HCT116 (cell line): ENCODE measurements at regions not wholly inside any gene's neighbourhood (a gene's known extent, or its start where the extent isn't known, plus 50 kb on each side); places are given as distances from the start of the nearest gene placed in this dataset.

Experiments used
- ATAC-seq: fragments of 200-7000 bp; cut with Tn5 transposase; 2 replicates; pipeline ENCODE4 v1.9.1; 2020; ENCODE audit warnings: mild to moderate bottlenecking, moderate library complexity
- BruUV-seq: library from RNA; stranded (reverse); fragments of 400-500 nt; replicated peaks from 2 replicates; lab custom pipeline; 2021; lab: Mats Ljungman, UMichigan
- CTCF ChIA-PET: fragments of 300-600 bp; sonication (Branson Sonifier 250); formaldehyde crosslinking; loops from one replicate; lab custom pipeline; 2021; ENCODE audit warnings: antibody characterized with exemption; lab: Charles Lee
- POLR2A ChIA-PET: fragments of 300-600, 350-600 bp; sonication (Branson Sonifier 250); formaldehyde crosslinking; loops from one replicate; lab custom pipeline; 2021; ENCODE audit warnings: antibody characterized with exemption; lab: Charles Lee
- RAD21 ChIA-PET, 2 experiments: fragments of 300-600 bp; sonication (Branson Sonifier 250); formaldehyde crosslinking; loops; one replicate each; lab custom pipeline; 2023; ENCODE audit warnings: low total read pairs in 2 of 2; ENCODE audit not compliant: uncharacterized antibody in 2 of 2, unreplicated experiment in 2 of 2, low non-redundant PET in 1 of 2; lab: Charles Lee
- DNase-seq: peaks from one replicate; pipeline ENCODE4 v3.0.0-alpha.2; 2010; ENCODE audit warnings: low read depth, low spot score
- H2AFZ ChIP-seq: fragments of 200-600 bp; shearing (Covaris generic), sonication (generic); 2 replicates; pipeline ENCODE4 v1.6.1; 2017; ENCODE audit warnings: low read depth, mixed run types, mixed read lengths, antibody characterized with exemption, low read length; ENCODE audit not compliant: poor library complexity, severe bottlenecking
- H3K27ac ChIP-seq: 2 replicates; pipeline ENCODE4 v1.5.1; 2012; ENCODE audit warnings: low read depth, low read length
- H3K27me3 ChIP-seq: fragments of 200-600 bp; sonication (generic); 2 replicates; pipeline ENCODE4 v1.6.1; 2016; ENCODE audit warnings: mixed run types, low read length, mixed read lengths; ENCODE audit not compliant: insufficient read depth
- H3K36me3 ChIP-seq, 2 experiments: fragments of 200-500 bp in 1 of 2; fragments of 200-600 bp in 1 of 2; sonication (Bioruptor generic) in 1 of 2; sonication (generic) in 1 of 2; 2 replicates each; pipeline versions ENCODE4 v1.5.1 to v1.6.1; 2014 to 2016; ENCODE audit warnings: low read length in 2 of 2, inconsistent platforms in 1 of 2, mixed read lengths in 1 of 2, mixed run types in 1 of 2; ENCODE audit not compliant: insufficient read depth in 2 of 2, control insufficient read depth in 1 of 2
- H3K4me1 ChIP-seq, 2 experiments: fragments of 200-600 bp in 1 of 2; sonication (generic) in 1 of 2; 2 replicates each; pipeline versions ENCODE4 v1.5.1 to v1.6.1; 2012 to 2017; ENCODE audit warnings: low read length in 2 of 2, inconsistent platforms in 1 of 2, mild to moderate bottlenecking in 1 of 2, mixed read lengths in 1 of 2, mixed run types in 1 of 2, moderate library complexity in 1 of 2; ENCODE audit not compliant: insufficient read depth in 2 of 2, control insufficient read depth in 1 of 2
- H3K4me2 ChIP-seq: fragments of 200-600 bp; sonication (generic); 2 replicates; pipeline ENCODE4 v1.6.1; 2017; ENCODE audit warnings: mixed run types, low read length, mixed read lengths
- H3K4me3 ChIP-seq, 2 experiments: fragments of 200-600 bp in 1 of 2; sonication (generic) in 1 of 2; replicated peaks in 1 of 2; 2 replicates each; pipeline ENCODE4 v1.5.1; 2011 to 2016; ENCODE audit warnings: low read length in 2 of 2, control low read depth in 1 of 2, low read depth in 1 of 2, mild to moderate bottlenecking in 1 of 2, mixed read lengths in 1 of 2, mixed run types in 1 of 2
- H3K79me2 ChIP-seq: fragments of 200-600 bp; sonication (generic); 2 replicates; pipeline ENCODE4 v1.6.1; 2017; ENCODE audit warnings: mild to moderate bottlenecking, mixed run types, low read length, moderate library complexity, mixed read lengths; ENCODE audit not compliant: insufficient read depth
- H3K9ac ChIP-seq: fragments of 200-600 bp; sonication (generic); 2 replicates; pipeline ENCODE4 v1.6.1; 2016; ENCODE audit warnings: low read length, mixed read lengths
- H3K9me2 ChIP-seq: fragments of 200-600 bp; sonication (generic), shearing (Covaris generic); 2 replicates; pipeline ENCODE4 v1.6.1; 2017; ENCODE audit warnings: mixed run types, mild to moderate bottlenecking, moderate library complexity; ENCODE audit not compliant: insufficient read depth
- H3K9me3 ChIP-seq, 2 experiments: fragments of 200-500 bp in 1 of 2; fragments of 200-600 bp in 1 of 2; sonication (Bioruptor generic) in 1 of 2; sonication (generic) in 1 of 2; 2 replicates each; pipeline ENCODE4 v1.6.1; 2014 to 2017; ENCODE audit warnings: low read length in 2 of 2, mixed read lengths in 2 of 2, inconsistent platforms in 1 of 2, low read depth in 1 of 2, mild to moderate bottlenecking in 1 of 2, mixed run types in 1 of 2, moderate library complexity in 1 of 2; ENCODE audit not compliant: control insufficient read depth in 1 of 2, insufficient read depth in 1 of 2
- H4K20me1 ChIP-seq: fragments of 200-600 bp; sonication (generic), shearing (Covaris generic); 2 replicates; pipeline ENCODE4 v1.6.1; 2017; ENCODE audit warnings: mixed run types, mild to moderate bottlenecking, moderate library complexity; ENCODE audit not compliant: insufficient read depth
- ATF3 ChIP-seq: IDR thresholded peaks from 2 replicates; pipeline ENCODE4 v1.6.1; 2012
- CBX3 ChIP-seq: IDR thresholded peaks from 2 replicates; pipeline ENCODE4 v1.6.1; 2012; ENCODE audit warnings: low read depth
- CEBPB ChIP-seq: IDR thresholded peaks from 2 replicates; pipeline ENCODE4 v1.6.1; 2012; ENCODE audit warnings: low read depth
- ELF1 ChIP-seq: IDR thresholded peaks from 2 replicates; pipeline ENCODE4 v1.6.1; 2012; ENCODE audit warnings: low read depth, borderline replicate concordance
- FOSL1 ChIP-seq: IDR thresholded peaks from 2 replicates; pipeline ENCODE4 v1.6.1; 2012; ENCODE audit warnings: low read depth
- JUND ChIP-seq: IDR thresholded peaks from 2 replicates; pipeline ENCODE4 v1.6.1; 2012
- POLR2AphosphoS5 ChIP-seq: IDR thresholded peaks from 2 replicates; pipeline ENCODE4 v1.6.1; 2011; ENCODE audit warnings: mild to moderate bottlenecking, low read depth, low read length, moderate library complexity
- RAD21 ChIP-seq: IDR thresholded peaks from 2 replicates; pipeline ENCODE4 v1.6.1; 2012; ENCODE audit warnings: low read depth, mild to moderate bottlenecking
- SIN3A ChIP-seq: IDR thresholded peaks from 2 replicates; pipeline ENCODE4 v1.6.1; 2012; ENCODE audit warnings: low read depth
- SP1 ChIP-seq: IDR thresholded peaks from 2 replicates; pipeline ENCODE4 v1.6.1; 2012; ENCODE audit warnings: low read depth
- SRF ChIP-seq: IDR thresholded peaks from 2 replicates; pipeline ENCODE4 v1.6.1; 2012; ENCODE audit warnings: low read depth
- ZFX ChIP-seq: fragments of 450-650 bp; IDR thresholded peaks from 2 replicates; pipeline ENCODE4 v1.6.1; 2017
- ZNF274 ChIP-seq: fragments of 200-500 bp; sonication (Bioruptor generic); IDR thresholded peaks from 2 replicates; pipeline ENCODE4 v1.6.1; 2014; ENCODE audit warnings: mild to moderate bottlenecking, low read depth, low read length, inconsistent platforms
- intact Hi-C: fragments of 100-400 bp; cut with micrococcal nuclease; formaldehyde crosslinking; loops from 2 replicates; pipeline ENCODE4 v1.10.0; 2022
- TF ChIP-seq, protein P1 (sequence below), 3 experiments: fragments of 200-600 bp in 1 of 3; sonication (generic) in 1 of 3; IDR thresholded peaks in 2 of 3; conservative IDR thresholded peaks in 1 of 3; 2 replicates each; pipeline ENCODE4 v1.5.1; 2012 to 2017; ENCODE audit warnings: low read depth in 2 of 3, low read length in 2 of 3, antibody characterized with exemption in 1 of 3, borderline replicate concordance in 1 of 3, control low read depth in 1 of 3, mild to moderate bottlenecking in 1 of 3, mixed read lengths in 1 of 3, mixed run types in 1 of 3, moderate library complexity in 1 of 3; ENCODE audit not compliant: insufficient read depth in 1 of 3
- TF ChIP-seq, protein P2 (sequence below): IDR thresholded peaks from 2 replicates; pipeline ENCODE4 v1.6.1; 2012

DNA sequence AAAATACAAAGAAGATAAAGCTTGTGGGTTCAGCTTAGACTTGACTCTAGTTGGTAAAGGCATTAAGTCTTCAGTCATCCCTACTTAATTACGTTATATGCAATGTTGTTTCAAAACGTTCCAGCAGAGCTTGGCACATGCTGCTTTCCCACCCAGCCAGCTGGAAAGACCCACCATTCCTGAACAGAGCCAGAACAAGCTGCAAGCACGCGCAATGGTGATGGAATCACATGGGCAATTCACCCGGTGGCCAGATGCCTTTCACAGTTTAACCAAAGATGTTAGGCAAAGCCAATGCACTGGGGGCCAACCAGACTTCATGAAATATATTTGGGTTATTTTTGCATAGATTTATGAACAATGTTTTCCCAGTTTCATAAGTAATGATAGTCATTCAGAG, 123.4 kb upstream of the CDH20 start:
- Histone ChIP-seq H3K4me3 (no peak overlapping the region), H4K20me1 (no peaks in the 10 kb centered on the region)
- TF ChIP-seq JUND (no peak), ZFX (no peak), ELF1 (no peak)
- TF ChIP-seq, all 23 proteins: peak for 0
- H3K27me3 ChIP-seq: no peaks in the 10 kb centered on the region
- H3K4me2 ChIP-seq: no peak overlapping the region
- ChIA-PET RAD21 (no interaction called here), POLR2A (no interaction called here), CTCF (no interaction called here)
- DNase-seq: no peak
- no peaks in the 10 kb centered on the region for H3K79me2 ChIP-seq
- no peak overlapping the region for H3K27ac ChIP-seq
- ATAC-seq: no peak
- intact Hi-C loops: no loop called here
- BruUV-seq: no TSS peak
- H3K9me3 ChIP-seq: no peaks in the 10 kb centered on the region
- H3K4me1 ChIP-seq: no peaks in the 10 kb centered on the region
- no peaks in the 10 kb centered on the region for H3K9me2 ChIP-seq
- H3K36me3 ChIP-seq: no peaks in the 10 kb centered on the region; a peak in 1 of 4 replicates
- H3K9ac ChIP-seq: no peak overlapping the region
- no peak overlapping the region for H2AFZ ChIP-seq

- H3K27ac ChIP-seq: no peak overlapping the region
- H4K20me1 ChIP-seq: no peaks in the 10 kb centered on the region
- no peak overlapping the region for H3K4me2 ChIP-seq
- intact Hi-C loops: no loop called here
- H3K9me2 ChIP-seq: no peaks in the 10 kb centered on the region
- H3K27me3 ChIP-seq: no peaks in the 10 kb centered on the region
- ChIA-PET CTCF (no interaction called here), POLR2A (no interaction called here), RAD21 (no interaction called here)
- no peaks in the 10 kb centered on the region for H3K4me1 ChIP-seq
- no peak for ATAC-seq
- H3K9ac ChIP-seq: no peak overlapping the region
- DNase-seq: no peak
- no peak for TF ChIP-seq SRF
- TF ChIP-seq ATF3: no peak
- no peak for TF ChIP-seq SP1
- no peak for TF ChIP-seq RAD21
- TF ChIP-seq CEBPB: no peak
- TF ChIP-seq, protein P1, sequence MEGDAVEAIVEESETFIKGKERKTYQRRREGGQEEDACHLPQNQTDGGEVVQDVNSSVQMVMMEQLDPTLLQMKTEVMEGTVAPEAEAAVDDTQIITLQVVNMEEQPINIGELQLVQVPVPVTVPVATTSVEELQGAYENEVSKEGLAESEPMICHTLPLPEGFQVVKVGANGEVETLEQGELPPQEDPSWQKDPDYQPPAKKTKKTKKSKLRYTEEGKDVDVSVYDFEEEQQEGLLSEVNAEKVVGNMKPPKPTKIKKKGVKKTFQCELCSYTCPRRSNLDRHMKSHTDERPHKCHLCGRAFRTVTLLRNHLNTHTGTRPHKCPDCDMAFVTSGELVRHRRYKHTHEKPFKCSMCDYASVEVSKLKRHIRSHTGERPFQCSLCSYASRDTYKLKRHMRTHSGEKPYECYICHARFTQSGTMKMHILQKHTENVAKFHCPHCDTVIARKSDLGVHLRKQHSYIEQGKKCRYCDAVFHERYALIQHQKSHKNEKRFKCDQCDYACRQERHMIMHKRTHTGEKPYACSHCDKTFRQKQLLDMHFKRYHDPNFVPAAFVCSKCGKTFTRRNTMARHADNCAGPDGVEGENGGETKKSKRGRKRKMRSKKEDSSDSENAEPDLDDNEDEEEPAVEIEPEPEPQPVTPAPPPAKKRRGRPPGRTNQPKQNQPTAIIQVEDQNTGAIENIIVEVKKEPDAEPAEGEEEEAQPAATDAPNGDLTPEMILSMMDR (IDR thresholded peaks at IDR 0.05 in 2 of 3, conservative IDR thresholded peaks at IDR 0.05 in 1 of 3; ENCODE audit: borderline replicate concordance in 1 of 3, insufficient read depth in 1 of 3, low read depth in 2 of 3, low read length in 2 of 3): no peak
- no peak for TF ChIP-seq CBX3
- no peak for TF ChIP-seq FOSL1
- no peak for TF ChIP-seq POLR2AphosphoS5
- TF ChIP-seq, protein P2, sequence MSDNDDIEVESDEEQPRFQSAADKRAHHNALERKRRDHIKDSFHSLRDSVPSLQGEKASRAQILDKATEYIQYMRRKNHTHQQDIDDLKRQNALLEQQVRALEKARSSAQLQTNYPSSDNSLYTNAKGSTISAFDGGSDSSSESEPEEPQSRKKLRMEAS: no peak
- no peak for TF ChIP-seq JUND
- TF ChIP-seq ELF1: no peak
- TF ChIP-seq ZNF274: no peak
- TF ChIP-seq SIN3A: no peak
- no TSS peak for BruUV-seq
- H3K79me2 ChIP-seq: no peaks in the 10 kb centered on the region
- H3K4me3 ChIP-seq: no peak overlapping the region
- H2AFZ ChIP-seq: no peak overlapping the region
- H3K9me3 ChIP-seq: no peaks in the 10 kb centered on the region
- no peaks in the 10 kb centered on the region for H3K36me3 ChIP-seq
Measured at GRCh38 chr18:61216051-61216450, 117.2 kb upstream of the CDH20 start.
